Stomach (tissue), 4 donors: ENCODE measurements at regions not wholly inside any gene's neighbourhood (a gene's known extent, or its start where the extent isn't known, plus 50 kb on each side); places are given as distances from the start of the nearest gene placed in this dataset.

Experiments used
- CTCF ChIP-seq, 7 experiments: fragments of 450-650 bp in 4 of 7; fragments of 200-600 bp in 3 of 7; sonication (generic) in 3 of 7; IDR thresholded peaks; one replicate each; pipeline ENCODE4 v1.5.1; 2016 to 2019; ENCODE audit warnings: antibody characterized with exemption in 7 of 7, control low read depth in 2 of 7, mild to moderate bottlenecking in 1 of 7
- POLR2AphosphoS5 ChIP-seq, 3 donors: sonication (generic); formaldehyde crosslinking; IDR thresholded peaks; one replicate each; pipeline ENCODE4 v1.6.1; 2016; ENCODE audit warnings: antibody characterized with exemption in 3 of 3

- no peak for TF ChIP-seq CTCF (IDR thresholded peaks at IDR 0.05)
- no peak for TF ChIP-seq POLR2AphosphoS5 (IDR thresholded peaks at IDR 0.05)
These were observed 104.8 kb upstream of the CHRNA7 start for GRCh38 chr15:31925541-31925940.
